G401 (cell line): ENCODE measurements at regions not wholly inside any gene's neighbourhood (a gene's known extent, or its start where the extent isn't known, plus 50 kb on each side); places are given as distances from the start of the nearest gene placed in this dataset.
A peak's percentile ranks its signal among the peaks of the same experiment; 100 is the strongest.
"Not testable (repeated sequence)": the region's sequence is repeated elsewhere in the genome, so short reads cannot be mapped to it uniquely, and the experiment has no call there.

Experiments used
- DNase-seq: peaks from one replicate; pipeline ENCODE4 v3.0.0-alpha.2; 2015; ENCODE audit warnings: low spot score
- in situ Hi-C: cut with HindIII; loops from 2 replicates; pipeline ENCODE4 v1.10.0; 2016; ENCODE audit warnings: low sequenced_read_pairs, mixed read lengths

DNA sequence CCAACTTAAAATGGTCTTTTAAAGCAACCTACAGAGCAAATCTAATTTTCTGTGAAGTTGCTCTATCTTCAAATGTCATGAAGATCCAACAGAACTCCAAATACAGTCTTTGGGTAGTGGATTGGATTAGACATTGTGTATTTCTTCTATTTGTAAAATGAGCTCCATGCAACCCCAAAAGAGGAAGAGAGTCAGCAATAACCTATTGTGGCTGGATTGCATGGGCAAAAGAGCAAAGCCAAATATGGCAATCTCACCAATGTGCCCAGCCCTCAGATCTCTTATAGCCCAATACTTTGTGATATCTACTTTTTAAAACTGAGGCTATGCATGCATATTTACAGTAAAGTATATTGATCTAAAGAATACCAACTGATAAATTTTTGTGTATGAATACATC is 146.3 kb downstream of the TXNL1 start:
- in situ Hi-C loops = no loop called here
- DNase-seq = no peak

DNA sequence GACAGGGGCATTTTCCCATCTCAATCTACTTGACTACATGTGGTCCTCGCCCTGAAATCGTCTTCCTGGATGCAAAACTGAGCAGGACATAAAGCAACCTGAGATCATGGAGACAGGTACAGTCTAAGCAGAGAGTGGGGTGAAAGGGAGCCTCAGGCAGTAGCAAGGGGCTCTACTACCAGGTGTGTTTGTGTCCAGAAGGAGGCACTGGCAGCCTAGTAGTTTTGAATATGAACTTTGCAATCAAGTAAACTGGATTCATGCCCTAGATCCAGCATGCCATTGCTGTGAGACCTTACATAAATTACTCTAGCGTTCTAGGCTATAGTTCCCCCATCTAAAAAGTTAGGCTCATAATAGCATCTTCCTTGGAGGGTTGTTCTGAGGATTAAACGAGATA is 147.4 kb downstream of the TXNL1 start:
- DNase-seq = no peak
- in situ Hi-C loops = no loop called here

DNA sequence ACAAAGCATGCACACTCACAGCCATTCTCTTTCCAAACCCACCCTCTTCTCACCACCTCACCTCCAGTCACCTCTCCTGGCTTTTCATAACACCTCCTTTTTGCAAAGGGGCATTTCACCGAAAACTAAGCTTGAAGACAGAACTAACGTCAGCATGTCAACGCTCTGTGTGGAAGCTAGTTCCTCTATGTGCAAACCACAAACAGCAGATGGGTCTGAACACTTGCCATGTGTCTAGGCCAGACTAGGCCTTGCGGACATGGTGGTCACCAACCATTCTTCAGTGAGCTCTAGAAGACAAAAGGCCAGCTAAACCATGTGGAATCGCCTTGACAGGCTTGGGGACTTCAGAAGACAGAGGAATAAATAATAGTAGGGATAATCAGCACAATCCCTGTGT is 148.5 kb downstream of the TXNL1 start:
- DNase-seq = no peak
- in situ Hi-C loops = no loop called here

DNA sequence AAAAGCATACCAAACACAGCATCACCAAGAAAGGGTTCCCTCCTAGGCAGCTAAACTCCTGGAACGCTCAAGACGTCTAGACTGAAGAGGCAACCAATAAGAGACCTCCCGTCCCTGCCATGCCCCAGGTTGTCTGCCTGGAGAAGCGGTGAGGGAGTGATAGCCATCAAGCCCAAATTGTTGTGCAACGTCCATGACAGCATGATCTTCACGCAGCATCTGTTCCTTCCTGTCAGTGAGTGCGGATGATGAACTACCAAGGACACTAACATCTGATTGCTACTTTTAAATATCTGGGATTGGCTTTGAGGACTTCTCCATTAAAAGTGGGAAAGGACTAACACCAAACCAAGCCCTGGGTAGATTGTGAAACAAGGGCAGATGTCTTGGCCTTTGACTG is 149.7 kb downstream of the TXNL1 start:
- in situ Hi-C loops = no loop called here
- DNase-seq = no peak

DNA sequence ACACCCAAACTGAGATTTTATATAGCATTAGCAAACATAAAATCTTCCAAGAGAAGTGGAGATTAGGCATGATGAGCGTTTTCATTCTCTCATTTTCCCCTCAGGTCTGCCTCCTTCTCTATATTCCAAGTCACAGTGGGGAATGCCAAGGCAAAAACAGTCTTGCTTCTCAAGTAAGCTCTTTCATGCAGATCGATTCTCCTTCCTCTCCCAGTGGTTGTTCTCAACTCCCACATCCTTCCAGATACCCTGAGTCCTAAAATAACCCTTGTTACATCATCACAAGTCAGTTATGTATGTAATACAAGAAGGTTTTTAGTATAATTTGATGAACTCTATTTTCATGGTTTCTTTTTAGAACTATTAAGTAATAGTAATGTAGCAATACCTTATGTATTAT is 150.6 kb downstream of the TXNL1 start:
- in situ Hi-C loops = no loop called here
- no peak for DNase-seq

DNA sequence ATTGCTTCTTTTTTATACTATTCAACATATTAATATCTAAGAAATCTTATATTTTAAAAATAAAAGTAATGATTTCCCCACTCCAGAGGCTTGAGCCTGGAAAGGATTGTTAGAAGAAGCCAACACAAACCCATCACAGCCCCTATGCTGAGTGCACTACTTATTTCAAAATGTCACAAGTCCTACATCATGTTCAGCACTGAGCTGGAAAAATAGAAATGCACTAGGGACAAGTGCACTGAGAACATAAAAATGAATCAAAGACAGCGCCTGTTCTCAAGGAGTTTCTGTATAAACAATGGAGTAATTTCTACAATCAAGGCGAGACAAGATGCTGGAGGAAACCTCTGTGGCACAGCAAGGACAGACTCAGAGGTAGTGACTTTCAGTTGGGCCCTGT is 155.0 kb downstream of the TXNL1 start:
- in situ Hi-C loops = no loop called here
- DNase-seq = no peak

DNA sequence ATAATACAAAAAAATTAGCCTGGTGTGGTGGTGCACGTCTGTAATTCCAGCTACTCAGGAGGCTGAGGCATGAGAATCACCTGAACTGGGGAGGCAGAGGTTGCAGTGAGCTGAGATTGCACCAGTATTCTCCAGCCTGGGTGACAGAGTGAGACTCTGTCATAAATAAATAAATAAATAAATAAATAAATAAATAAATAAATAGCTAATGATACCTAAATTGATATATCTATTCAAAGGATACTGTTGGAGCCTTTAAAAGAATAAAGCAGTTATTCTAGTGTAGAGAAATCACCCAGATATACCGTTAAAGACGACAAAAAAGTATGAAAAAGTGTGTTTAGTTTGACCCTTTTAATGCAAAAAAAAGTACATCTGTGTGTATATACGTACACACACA is 155.6 kb downstream of the TXNL1 start:
- in situ Hi-C loops, DNase-seq: not testable (repeated sequence)

DNA sequence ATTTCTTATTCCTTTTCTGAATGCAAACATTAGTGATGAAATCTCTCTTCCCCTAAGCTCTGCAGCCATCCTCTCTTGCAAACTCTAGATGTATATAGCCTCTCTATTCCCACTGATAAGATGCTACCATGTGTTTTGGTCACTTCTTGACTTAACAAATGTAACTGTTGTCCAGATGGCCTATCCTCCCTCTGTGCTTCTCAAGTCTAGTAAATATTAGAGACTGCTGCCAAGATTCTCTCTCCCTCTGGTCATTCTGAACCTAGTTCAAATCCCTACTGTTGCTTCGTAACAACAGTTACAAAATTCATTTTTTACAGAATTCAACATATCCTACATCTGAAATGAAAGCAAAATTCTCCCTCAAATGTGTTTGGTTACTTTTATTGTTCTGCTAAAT is 156.6 kb downstream of the TXNL1 start:
- DNase-seq = peak; percentile 30
- in situ Hi-C loops = no loop called here

DNA sequence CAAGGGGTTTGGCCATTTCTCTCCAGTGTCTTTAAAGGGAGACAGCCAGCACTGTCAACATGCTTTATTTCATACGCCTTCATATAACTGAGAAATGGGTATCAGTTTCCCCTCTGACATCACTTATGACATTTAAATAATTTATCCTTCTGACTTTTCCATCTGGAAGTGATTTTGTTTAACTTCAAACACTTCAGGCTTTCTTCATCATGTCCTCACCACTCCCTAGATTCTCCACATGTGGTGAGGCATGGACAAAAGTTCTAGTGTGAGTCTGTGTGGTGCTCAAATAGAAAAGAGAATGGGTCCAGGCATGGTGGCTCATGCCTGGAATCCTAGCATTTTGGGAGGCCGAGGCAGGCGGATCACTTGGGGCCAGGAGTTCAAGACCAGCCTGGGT is 158.6 kb downstream of the TXNL1 start:
- no peak for DNase-seq
- in situ Hi-C loops = no loop called here

DNA sequence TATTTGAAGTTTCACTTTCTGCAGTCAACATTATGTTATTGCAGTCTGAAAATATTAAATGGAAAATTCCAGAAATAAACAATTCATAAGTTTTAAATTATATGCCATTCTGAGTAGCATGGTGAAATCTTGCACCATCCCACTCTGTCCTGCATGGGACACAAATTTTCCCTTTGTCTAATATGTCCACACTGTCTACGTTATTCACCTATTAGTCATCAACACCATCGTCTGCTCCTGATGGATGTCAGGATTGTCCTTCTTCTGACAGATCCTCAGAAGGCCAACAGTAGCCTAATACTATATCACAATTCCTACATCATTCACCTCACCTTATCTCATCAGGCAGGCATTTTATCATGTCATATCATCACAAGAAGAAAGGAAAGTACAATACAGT is 163.1 kb downstream of the TXNL1 start:
- in situ Hi-C loops = no loop called here
- DNase-seq = no peak

DNA sequence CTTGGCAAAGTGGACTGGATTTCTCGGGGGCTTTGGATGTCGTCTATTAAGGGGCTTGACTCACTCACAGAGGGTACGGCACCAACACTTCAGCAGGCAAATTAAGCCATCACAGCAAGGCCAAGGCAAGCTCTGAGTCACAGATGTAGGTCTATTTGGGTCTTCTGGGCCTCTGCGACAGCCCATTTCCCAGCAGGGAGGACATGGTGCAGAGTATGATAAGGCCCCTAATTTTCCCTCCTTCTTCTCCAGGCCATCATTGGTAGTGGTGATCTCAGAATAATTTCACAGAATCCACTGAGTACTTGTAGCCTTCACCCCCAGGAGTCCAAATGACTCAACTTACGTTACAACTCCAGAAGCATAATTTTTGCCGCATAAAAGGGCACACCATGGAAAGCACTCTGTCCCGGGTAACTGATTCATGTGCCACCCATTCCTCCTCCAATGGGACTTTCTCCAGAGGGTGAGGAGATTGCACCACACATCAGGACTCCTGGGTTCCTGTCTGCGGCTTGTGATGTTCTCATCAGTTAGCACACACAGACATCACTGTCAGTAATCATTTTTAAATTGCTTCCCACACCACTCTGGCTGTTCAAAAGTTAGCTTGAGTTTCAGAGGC is 164.9 kb downstream of the TXNL1 start:
- in situ Hi-C loops = no loop called here
- no peak for DNase-seq

DNA sequence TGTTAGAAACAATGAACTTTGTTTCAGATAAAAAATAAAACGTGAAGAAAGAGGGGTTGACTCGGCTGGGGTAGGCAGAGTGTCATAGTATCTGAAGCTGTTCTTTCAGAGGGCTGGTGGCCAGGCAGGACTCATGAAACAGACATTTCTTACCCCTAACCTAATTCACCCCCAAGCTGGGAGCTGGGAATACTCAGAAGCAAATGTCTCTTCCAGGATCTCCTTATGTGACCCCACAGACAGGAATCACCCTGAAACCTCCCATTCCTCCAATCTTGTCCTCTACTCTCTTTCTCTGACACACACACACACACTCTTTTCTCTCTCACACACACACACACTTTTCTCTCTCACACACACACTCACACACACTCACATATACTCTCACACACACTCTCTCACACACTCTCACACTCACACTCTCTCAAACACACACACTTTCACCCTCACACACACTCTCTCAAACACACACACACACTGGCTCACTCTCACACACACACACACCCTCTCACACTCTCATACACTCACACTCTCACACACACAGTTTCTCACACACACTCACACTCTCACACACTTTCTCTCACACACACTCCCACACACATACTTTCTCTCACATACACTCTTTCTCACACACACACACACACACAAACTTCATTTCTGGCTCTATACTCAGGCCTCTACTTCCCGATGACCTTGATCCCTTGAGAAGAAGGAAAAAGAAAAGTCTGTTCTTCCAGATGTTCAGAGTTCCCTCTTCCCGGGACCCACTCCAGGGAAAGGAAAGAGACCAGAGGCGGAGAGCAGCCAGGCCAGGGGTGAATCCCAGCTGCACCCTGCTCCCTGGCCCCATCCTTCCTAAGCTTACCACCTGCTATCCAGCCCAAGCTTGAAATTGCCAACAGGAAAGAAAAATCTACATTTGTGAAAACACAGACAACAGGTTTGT is 167.7 kb downstream of the TXNL1 start:
- DNase-seq = no peak
- in situ Hi-C loops = no loop called here

DNA sequence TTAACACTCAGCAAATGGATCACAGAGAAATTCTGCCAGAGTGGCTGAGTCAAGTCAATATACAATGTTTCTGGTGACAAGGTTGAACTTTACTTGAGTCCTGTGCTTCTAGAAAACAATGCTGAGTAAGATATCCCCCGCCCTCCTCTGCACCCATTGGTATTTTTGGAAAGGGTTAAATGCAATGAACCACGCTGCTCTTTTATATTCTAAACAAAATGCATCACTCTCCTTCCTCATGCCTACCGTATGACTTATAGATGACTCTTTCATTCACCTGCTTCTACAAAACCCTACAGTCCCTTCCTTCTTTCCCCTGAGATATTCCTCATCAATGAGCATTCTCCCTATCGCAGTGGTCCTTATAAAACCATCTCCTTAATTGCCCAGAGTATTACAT is 168.8 kb downstream of the TXNL1 start:
- DNase-seq = no peak
- in situ Hi-C loops = no loop called here

DNA sequence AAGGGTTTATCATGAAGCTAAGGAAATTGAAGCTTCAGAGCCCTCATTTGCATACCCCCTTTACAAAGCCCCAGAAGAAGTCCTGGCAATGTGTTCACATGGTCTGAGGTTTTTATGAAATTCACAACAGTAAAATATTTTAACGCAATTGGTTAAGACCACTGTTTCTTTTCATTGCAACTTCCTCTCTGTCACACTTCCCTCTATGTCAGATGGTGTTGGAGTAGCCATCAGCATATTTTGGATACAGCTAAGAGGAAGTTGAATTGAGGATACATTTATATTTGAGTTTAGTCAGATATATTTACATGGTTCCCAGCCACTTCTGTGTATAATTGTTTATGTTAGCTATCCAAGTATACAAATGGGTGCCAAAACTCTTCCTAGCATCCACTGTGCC is 170.0 kb downstream of the TXNL1 start:
- DNase-seq = no peak
- in situ Hi-C loops = no loop called here

DNA sequence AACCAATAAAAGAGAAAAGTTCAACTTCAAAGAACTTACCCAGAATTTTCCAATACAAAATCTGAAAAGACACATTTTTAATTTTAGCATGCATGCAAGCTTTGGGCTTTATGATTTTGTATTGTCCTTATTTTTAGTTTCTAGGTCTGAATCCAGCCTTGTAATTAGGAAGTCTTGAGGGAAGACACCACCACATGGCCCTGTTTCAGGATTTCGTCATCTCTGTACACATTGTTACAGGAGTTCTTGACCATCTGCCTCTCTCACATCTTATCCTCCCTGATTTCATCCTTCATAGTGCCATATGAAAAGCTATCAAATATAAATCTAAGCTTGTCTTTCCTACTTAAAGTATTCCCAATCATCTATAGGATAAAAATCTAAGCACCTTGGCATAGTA is 176.1 kb downstream of the TXNL1 start:
- in situ Hi-C loops = no loop called here
- no peak for DNase-seq

DNA sequence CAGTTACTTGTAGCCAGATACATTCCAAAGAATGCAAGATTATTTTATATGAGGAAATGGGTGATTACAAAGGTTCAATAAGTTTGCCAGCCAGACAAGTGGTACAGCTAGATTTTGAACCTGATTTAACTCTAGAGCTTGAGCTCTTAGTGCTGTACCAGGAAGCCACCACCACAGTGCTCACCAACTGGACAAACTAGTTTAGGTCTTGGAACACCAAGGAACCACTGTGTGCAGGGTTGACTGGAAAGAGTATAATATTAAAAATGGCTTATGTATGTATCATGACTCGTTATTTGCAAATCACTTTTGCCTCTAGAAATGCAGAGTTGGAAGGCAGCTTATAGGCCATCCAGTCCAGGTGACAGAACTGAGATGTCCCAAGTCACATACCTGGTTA is 177.2 kb downstream of the TXNL1 start:
- in situ Hi-C loops = no loop called here
- no peak for DNase-seq

DNA sequence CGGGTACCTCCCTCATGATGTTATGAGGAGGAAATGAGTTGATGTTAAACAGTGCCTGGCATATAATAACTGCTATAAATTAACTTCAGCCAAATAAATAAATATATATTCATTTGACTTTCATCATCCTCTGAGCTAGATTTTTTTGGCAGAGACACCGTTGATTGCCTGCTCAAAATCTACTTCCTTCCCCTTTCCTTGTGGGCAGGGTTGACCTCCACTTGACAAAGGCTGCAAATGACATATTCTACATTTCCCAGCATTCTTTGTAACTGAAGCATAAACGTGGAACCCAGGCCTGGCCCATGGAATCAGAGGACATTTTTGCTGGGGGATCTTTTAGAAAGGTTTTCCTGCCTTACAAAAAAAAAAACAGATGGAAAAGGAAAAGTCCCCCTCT is 177.8 kb downstream of the TXNL1 start:
- no peak for DNase-seq
- in situ Hi-C loops = no loop called here

DNA sequence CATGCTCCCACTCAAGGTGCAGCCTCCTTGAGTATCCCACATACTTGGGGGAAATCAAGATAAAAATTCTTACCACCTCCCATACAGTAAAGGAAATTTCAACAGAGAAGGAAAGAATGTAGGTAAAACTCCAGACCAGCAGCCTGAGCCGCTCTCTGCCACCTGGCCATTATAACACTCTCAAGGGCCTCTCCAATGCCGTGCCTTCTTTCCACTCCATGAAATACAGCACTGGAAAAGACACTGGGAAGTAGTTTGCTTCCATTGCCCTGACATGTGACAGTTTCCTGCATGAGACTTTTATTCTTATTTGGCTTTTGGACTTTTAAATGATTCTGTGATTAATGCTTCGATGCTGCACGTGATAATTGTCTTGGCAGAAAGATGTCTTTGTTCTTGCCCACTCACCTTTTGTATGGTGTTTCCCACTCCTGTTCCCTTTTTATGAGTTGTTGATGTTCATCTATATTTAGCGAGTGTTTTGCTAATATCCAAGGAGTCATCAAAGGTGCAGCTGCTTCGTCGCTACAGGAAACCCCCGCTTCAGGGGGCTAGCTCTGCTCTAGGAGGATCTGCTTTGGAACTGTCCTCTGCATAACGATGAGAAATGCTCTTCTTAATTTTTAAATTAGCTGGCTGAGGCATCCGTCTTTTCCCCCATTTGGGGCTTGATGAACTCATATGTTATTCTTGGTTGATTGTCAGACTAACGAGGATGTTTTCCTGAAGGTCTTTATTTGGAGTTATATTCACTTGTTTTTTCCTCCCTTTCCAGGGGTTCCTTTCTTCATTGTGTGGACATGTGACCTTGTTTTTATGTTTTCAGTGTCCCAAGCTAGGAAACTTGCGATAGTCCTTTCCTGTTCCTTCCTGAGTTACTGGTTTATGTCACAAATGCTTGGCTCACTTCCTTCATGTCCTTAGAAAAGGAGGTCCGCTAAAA is 179.4 kb downstream of the TXNL1 start:
- in situ Hi-C loops = no loop called here
- no peak for DNase-seq

DNA sequence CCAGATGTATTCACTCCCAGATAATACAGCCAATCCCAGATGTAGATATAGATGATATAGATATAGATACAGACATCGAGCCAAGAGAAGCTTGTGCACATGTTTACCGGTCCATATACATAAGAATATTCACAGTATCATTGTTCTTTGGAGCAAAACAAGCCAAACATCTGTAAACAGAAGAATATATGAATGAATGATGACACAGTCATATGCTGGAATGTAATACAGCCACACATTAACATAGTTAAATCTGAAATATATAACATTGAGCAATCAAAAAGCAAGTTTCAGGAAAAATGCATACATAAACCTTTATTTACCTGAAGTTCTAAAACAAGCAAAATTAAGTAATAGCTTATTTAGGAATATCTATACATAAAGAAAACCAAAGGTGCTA is 182.5 kb downstream of the TXNL1 start:
- DNase-seq = no peak
- in situ Hi-C loops = no loop called here

DNA sequence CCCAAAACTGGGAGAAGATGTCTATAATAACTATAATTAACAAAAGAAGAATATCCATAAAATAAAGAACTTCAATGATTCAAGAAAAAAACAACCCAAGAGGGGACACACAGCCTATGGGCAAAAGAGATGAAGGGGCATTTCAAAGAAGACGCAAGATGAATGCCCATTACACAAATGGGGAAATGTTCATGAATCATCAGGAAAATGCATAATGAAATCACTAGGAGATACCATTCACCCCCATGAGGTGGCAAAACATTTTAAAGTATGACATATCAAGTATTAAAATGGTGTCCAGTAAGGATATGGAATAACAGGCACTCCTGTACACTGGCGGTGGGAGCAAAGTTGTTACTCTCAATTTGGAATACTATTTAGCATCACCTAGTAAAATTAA is 183.3 kb downstream of the TXNL1 start:
- in situ Hi-C loops = no loop called here

More for the DNA sequence above, 183.3 kb downstream of the TXNL1 start:
- DNase-seq = no peak
